Thymus (tissue), 11 donors: ENCODE measurements at regions not wholly inside any gene's neighbourhood (a gene's known extent, or its start where the extent isn't known, plus 50 kb on each side); places are given as distances from the start of the nearest gene placed in this dataset.

Experiments used
- DNase-seq, 9 donors: peaks; one replicate each; pipeline ENCODE4 v3.0.0-alpha.2; 2013; ENCODE audit warnings: low spot score in 9 of 9, low read depth in 6 of 9, missing footprints in 1 of 9
- H3K27ac ChIP-seq, 2 donors: one replicate each; pipeline ENCODE4 v1.5.1; 2013; ENCODE audit warnings: control low read depth in 1 of 2, low read depth in 1 of 2, low read length in 1 of 2, mild to moderate bottlenecking in 1 of 2, moderate library complexity in 1 of 2
- H3K27me3 ChIP-seq, 2 donors: one replicate each; pipeline ENCODE4 v1.5.1; 2013; ENCODE audit warnings: low read length in 1 of 2; ENCODE audit not compliant: control insufficient read depth in 2 of 2, insufficient read depth in 1 of 2
- H3K36me3 ChIP-seq, 2 donors: one replicate each; pipeline ENCODE4 v1.5.1; 2013; ENCODE audit warnings: low read length in 1 of 2, mild to moderate bottlenecking in 1 of 2, moderate library complexity in 1 of 2; ENCODE audit not compliant: control insufficient read depth in 2 of 2, insufficient read depth in 2 of 2
- H3K4me1 ChIP-seq, 2 donors: one replicate each; pipeline ENCODE4 v1.5.1; 2013; ENCODE audit warnings: low read length in 2 of 2; ENCODE audit not compliant: control insufficient read depth in 2 of 2, insufficient read depth in 2 of 2
- H3K4me3 ChIP-seq, 2 donors: one replicate each; pipeline ENCODE4 v1.5.1; 2013; ENCODE audit warnings: low read length in 2 of 2, control low read depth in 1 of 2, mild to moderate bottlenecking in 1 of 2
- H3K9me3 ChIP-seq, 2 donors: one replicate each; pipeline ENCODE4 v1.5.1; 2013; ENCODE audit warnings: low read length in 1 of 2, mild to moderate bottlenecking in 1 of 2; ENCODE audit not compliant: control insufficient read depth in 2 of 2, insufficient read depth in 1 of 2
- WGBS: extraction: QIAGEN DNeasy Blood & Tissue Kit; methylation state at CpG from one replicate; pipeline ENCODE4 v1.1.7; 2013; 5-methylcytosine and 5-hydroxymethylcytosine counted together
- donor health status: healthy.

DNA sequence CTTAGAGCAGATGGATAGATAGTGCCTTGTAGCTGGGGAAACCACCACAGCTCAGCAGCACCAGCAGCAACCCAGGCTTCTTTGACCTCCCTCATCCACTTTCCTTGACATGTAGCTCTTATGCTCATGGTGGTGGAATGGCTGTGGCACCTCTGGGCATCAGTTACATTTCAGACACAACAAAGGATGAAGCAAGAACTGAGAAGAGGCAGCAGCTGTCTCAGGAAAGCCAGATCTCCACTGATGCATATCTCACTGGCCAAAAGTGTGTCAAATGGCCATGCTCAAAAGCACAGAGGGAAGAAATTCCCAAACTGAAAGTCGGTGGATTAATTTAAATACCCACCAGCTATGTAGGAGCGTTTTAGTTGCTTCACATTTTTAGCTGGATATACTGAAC, 671.4 kb upstream of the SALL1 start:
- Histone ChIP-seq H3K27ac (no peak overlapping the region), H3K4me1 (no peaks in the 10 kb centered on the region), H3K4me3 (no peak overlapping the region), H3K9me3 (no peaks in the 10 kb centered on the region), H3K27me3 (no peaks in the 10 kb centered on the region), H3K36me3 (no peaks in the 10 kb centered on the region)
- 72% methylated on average over 2 of the region's 2 CpGs for WGBS
- DNase-seq = no peak

DNA sequence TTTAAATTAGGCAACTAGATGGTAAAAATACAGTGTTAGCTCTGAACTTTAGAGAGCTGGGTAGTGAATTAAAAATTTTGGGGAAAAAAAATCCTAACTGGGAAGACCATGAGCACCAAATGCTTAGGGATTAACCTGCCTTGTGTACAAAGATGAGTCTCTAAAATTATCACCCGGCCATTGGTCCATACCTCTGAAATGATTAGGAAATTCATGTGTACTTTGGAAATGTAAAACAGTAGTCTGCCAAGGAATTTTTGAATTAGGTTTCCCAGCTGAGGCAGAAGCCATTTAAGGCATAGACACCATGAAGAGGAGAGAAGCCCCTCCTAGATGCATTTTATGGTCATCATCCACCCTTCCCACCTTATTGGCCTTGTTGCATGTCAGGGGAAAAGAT, 670.5 kb upstream of the SALL1 start:
- Histone ChIP-seq H3K27ac (no peak overlapping the region), H3K9me3 (no peaks in the 10 kb centered on the region), H3K27me3 (no peaks in the 10 kb centered on the region), H3K4me1 (no peaks in the 10 kb centered on the region), H3K36me3 (no peaks in the 10 kb centered on the region), H3K4me3 (no peak overlapping the region)
- no peak for DNase-seq
- WGBS = 96% methylated on average over 1 of the region's 1 CpG

DNA sequence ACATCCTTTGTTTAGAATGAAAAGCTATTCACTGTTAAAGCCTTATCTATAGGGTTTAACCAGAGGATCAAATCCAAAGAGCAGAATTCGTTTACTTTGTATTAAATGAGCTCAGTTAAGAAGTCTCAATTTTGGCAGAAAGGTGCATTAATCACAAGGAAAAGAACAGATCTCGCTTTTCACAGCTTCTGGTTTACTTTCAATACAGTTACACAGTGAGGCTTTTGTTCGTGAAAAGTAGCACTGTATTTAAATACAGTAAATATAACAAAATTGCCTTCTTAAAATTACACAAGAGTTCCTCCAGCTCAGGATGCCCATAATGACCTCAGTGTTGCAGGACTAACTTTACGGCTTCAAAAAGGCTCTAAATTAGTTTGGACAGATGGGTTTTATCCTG, 669.1 kb upstream of the SALL1 start:
- Histone ChIP-seq H3K4me3 (no peak overlapping the region), H3K27me3 (no peaks in the 10 kb centered on the region), H3K36me3 (no peaks in the 10 kb centered on the region), H3K9me3 (no peaks in the 10 kb centered on the region), H3K27ac (no peak overlapping the region), H3K4me1 (no peaks in the 10 kb centered on the region)
- 67% methylated on average over 4 of the region's 4 CpGs for WGBS
- no peak for DNase-seq

DNA sequence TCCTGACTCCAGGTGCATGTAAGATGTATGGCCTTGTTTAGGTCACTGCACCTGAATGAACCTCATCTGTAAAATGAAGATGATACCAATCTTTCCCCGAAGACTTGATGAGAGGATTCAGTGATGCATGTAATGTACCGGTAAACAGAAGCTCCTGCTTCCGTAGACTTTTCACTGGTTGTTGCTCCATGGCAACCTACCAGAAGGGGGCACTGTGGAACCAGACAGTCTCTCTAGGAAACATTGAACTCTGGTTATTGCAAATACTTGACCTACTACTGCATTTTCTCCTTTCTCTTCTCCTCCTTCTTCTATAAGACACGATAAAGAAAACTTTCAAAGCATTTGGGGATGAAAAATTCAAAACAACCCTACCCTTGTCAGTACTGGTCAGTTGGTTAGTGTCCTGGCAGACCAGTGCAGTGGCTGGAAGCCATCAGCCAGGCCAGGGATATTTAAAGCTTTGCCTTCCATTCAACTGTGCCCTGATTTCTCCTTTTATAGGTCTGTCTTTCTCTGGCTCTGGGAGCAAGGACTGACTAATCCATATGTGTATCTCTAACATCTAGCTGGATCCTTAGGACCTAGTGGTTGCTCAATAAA, 667.4 kb upstream of the SALL1 start:
- Histone ChIP-seq H3K4me3 (no peak overlapping the region), H3K4me1 (no peaks in the 10 kb centered on the region), H3K36me3 (no peaks in the 10 kb centered on the region), H3K27ac (no peak overlapping the region), H3K27me3 (no peaks in the 10 kb centered on the region), H3K9me3 (no peaks in the 10 kb centered on the region)
- 29% methylated on average over 4 of the region's 4 CpGs for WGBS
- no peak for DNase-seq

DNA sequence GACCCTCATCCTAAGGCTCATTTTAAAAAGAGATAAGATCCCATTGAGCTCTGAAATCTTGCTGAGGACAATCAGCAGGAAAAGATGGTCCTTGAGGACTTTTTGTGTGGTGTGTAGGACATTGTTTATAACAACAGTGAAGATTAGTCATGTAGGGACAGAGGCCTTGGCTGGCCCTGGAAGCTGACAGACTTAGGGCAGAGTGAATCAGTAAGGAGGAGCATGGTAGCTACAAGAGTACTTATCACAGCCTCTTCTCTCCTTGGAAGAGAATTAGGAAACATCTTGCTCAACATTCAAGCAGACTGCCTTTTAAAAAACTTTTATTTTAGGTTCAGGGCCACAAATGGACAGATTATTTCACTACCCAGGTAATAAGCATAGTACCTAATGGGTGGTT, 665.9 kb upstream of the SALL1 start:
- H3K9me3 ChIP-seq = no peaks in the 10 kb centered on the region
- H3K4me1 ChIP-seq = no peaks in the 10 kb centered on the region
- DNase-seq = no peak
- no peaks in the 10 kb centered on the region for H3K36me3 ChIP-seq
- no peak overlapping the region for H3K27ac ChIP-seq
- H3K4me3 ChIP-seq = no peak overlapping the region
- no peaks in the 10 kb centered on the region for H3K27me3 ChIP-seq

DNA sequence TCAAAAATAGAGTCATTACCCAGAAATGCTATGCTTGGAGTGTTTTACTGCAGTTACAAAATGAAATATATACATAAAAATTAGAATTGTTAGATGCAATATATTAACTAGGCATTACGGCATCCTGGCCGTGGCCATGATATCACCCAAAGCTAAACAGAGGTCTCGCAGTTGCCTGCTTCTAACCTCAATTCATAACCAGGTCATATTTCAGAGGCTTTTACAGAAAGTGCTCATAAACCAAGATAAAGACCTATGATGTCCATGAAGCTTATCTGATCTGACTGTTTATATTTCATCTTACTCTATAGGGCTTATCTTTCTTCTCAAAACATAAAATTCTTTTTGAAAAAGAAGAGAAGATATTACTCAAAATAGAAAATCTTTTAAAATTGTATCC, 664.5 kb upstream of the SALL1 start:
- Histone ChIP-seq H3K36me3 (no peaks in the 10 kb centered on the region), H3K27me3 (no peaks in the 10 kb centered on the region), H3K27ac (no peak overlapping the region), H3K4me1 (no peaks in the 10 kb centered on the region), H3K9me3 (no peaks in the 10 kb centered on the region), H3K4me3 (no peak overlapping the region)
- DNase-seq = no peak
- WGBS = 77% methylated on average over 3 of the region's 3 CpGs

DNA sequence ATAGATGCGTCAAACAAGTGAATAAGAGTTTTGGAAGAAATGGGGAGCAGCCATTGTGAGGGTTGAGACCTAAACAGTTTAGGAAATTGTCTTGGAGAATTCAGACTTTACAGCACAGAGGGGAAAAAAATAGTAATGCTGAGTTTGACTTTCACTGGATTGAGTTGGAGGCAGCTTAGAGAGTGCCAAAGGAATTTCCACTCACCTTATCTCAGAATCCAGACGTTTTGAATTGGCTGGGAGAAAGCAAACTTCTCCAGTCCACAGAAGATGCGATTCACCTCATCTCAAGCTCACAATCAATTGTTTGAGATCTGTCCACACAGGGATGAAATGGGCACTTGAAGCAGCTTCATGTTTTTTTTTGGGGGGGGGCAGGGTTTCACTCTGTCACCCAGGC, 663.5 kb upstream of the SALL1 start:
- Histone ChIP-seq H3K9me3 (no peaks in the 10 kb centered on the region), H3K27ac (no peak overlapping the region), H3K4me3 (no peak overlapping the region), H3K36me3 (no peaks in the 10 kb centered on the region), H3K27me3 (no peaks in the 10 kb centered on the region), H3K4me1 (no peaks in the 10 kb centered on the region)
- 45% methylated on average over 3 of the region's 3 CpGs for WGBS
- DNase-seq = no peak

DNA sequence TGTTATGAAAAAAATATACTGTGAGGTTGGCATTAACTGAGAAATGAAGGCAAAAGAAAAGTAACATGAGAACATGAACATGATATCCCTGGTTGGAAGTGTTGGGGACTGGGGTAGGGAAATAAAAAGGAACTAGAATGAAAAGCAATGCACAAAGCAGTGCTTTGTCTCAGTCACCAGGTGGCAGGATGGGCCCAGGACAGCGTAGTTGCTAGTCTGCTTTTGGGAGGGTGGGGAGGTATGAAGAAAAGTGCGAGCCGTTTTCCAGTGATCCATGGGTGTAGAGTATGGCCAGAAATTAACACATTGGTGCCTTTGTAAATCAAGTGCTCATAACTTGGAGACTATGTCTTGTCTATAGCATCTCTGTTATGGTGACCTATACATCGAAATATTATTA, 662.5 kb upstream of the SALL1 start:
- Histone ChIP-seq H3K4me3 (no peak overlapping the region), H3K27me3 (no peaks in the 10 kb centered on the region), H3K36me3 (no peaks in the 10 kb centered on the region), H3K27ac (no peak overlapping the region), H3K9me3 (no peaks in the 10 kb centered on the region), H3K4me1 (no peaks in the 10 kb centered on the region)
- 88% methylated on average over 4 of the region's 4 CpGs for WGBS
- DNase-seq = no peak

DNA sequence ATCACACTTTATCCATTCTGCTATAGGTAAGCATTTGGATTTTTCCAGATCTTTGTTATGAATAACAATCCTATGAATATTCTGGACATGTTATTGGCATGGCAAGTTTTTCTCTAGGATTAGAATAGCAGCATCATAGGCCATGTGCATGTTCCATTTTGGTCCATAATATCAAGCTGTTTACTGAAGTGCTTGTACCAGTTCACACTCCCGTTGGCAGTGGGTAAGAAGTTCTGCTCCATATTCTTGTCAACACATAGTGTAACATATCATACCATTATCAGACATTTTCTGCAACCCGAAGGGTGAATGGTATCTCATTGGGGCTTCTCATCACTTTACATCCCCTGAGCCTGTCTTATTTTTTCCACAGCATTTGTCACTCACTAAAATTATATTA, 661.9 kb upstream of the SALL1 start:
- Histone ChIP-seq H3K9me3 (no peaks in the 10 kb centered on the region), H3K4me3 (no peak overlapping the region), H3K4me1 (no peaks in the 10 kb centered on the region), H3K27ac (no peak overlapping the region), H3K27me3 (no peaks in the 10 kb centered on the region), H3K36me3 (no peaks in the 10 kb centered on the region)
- 92% methylated on average over 2 of the region's 2 CpGs for WGBS
- no peak for DNase-seq

DNA sequence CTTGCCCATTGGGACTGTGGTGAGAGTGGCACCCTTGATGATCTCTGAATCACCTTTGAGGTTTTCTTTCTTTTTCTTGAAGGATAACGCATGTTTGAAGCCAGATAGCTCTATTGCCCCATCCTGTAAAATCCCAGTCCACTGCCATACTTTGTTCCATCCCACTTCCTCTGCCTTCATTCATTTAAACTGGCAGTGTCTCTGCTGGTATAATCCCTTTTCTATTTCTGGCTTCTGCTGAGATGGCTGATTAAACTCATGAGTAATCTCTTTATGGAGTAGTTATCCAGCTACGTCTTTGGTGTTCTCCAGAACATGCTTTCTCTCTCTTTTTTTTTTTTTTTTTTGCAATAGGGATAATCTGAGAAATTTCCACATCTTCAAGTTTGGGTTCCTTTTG, 656.5 kb upstream of the SALL1 start:
- no peak for DNase-seq
- no peak overlapping the region for H3K27ac ChIP-seq
- no peak overlapping the region for H3K4me3 ChIP-seq
- no peaks in the 10 kb centered on the region for H3K4me1 ChIP-seq
- no peaks in the 10 kb centered on the region for H3K9me3 ChIP-seq
- no peaks in the 10 kb centered on the region for H3K36me3 ChIP-seq
- 86% methylated on average over 2 of the region's 2 CpGs for WGBS
- no peaks in the 10 kb centered on the region for H3K27me3 ChIP-seq
